Activated CD8-positive, alpha-beta memory T cell treated with anti-CD3 and anti-CD28 coated beads, Interleukin-2, amount 10 ng/mL, durations not matched to agents 7 days and 5 days (primary cell): ENCODE measurements at regions not wholly inside any gene's neighbourhood (a gene's known extent, or its start where the extent isn't known, plus 50 kb on each side); places are given as distances from the start of the nearest gene placed in this dataset.

Experiments used
- ATAC-seq: fragments of 150-1000 bp; cut with Tn5 transposase; one replicate; pipeline ENCODE4 v1.10.0; 2021; ENCODE audit warnings: moderate library complexity
- CTCF ChIA-PET: fragments of 350-600 bp; sonication (Branson Sonifier 250); formaldehyde crosslinking; loops from one replicate; lab custom pipeline; 2021; ENCODE audit warnings: antibody characterized with exemption; lab: Charles Lee
- DNase-seq: peaks from one replicate; pipeline ENCODE4 v3.0.0-alpha.2; 2020
- H3K27ac Mint-ChIP-seq: one replicate; pipeline ENCODE4 v1.8.0; 2021; ENCODE audit warnings: mild to moderate bottlenecking, mixed read lengths
- H3K27me3 Mint-ChIP-seq: one replicate; pipeline ENCODE4 v1.8.0; 2021; ENCODE audit warnings: mixed read lengths
- H3K36me3 Mint-ChIP-seq: one replicate; pipeline ENCODE4 v1.8.0; 2021; ENCODE audit warnings: mild to moderate bottlenecking, mixed read lengths
- H3K4me1 Mint-ChIP-seq: one replicate; pipeline ENCODE4 v1.8.0; 2021; ENCODE audit warnings: mixed read lengths
- H3K4me3 Mint-ChIP-seq: one replicate; pipeline ENCODE4 v1.8.0; 2021; ENCODE audit warnings: mild to moderate bottlenecking, moderate library complexity, mixed read lengths
- H3K9me3 Mint-ChIP-seq: one replicate; pipeline ENCODE4 v1.8.0; 2022; ENCODE audit warnings: low read depth, mixed read lengths

DNA sequence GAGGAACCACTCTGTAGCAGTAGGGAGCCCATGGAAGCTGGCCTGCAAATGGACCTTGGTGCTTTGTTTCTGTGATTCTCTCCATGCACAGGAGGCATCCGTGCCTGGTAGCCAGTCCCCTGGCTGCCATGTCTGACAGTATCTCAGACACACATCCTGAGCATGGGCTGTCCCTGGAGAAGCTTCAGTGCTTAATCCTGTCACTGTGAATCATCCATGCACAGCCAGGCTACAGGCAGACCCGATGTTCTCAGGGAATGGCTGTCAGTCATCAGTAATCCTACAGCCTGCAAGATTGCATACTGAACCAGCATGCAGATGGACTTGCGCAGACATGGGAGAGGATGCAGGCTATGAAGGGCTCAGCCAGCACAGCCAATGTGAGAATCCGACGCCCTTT is 606.3 kb upstream of the PLXNA2 start:
- ATAC-seq, result no peak
- CTCF ChIA-PET, result no interaction called here

DNA sequence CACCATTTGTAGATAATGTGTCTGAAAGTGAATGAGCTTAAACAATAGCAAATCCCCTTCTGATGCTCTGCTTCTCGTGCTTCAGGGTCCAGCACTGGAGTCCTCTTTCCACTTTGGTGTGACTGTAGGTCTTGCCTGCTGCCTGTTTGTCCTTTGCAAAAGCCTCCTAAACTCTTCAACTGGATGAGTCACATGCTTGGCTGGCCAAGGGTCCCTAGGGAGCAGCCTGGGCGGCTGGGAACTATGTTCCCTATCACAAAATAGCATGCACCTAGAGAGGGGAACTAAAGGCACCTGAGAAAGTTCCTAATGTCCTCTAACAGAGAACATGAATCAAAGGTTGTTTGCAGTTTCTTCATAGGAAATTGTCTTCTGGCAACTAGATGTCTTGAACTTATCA is 607.2 kb upstream of the PLXNA2 start:
- H3K9me3 Mint-ChIP-seq, result no peaks in the 10 kb centered on the region
- no peaks in the 10 kb centered on the region for H3K27me3 Mint-ChIP-seq
- DNase-seq, result no peak
- H3K36me3 Mint-ChIP-seq, result no peaks in the 10 kb centered on the region
- CTCF ChIA-PET, result no interaction called here
- no peak overlapping the region for H3K4me3 Mint-ChIP-seq
- no peak for ATAC-seq
- no peak overlapping the region for H3K27ac Mint-ChIP-seq
- no peaks in the 10 kb centered on the region for H3K4me1 Mint-ChIP-seq

More for the DNA sequence above, 606.3 kb upstream of the PLXNA2 start:
- Mint-ChIP-seq H3K9me3 (no peaks in the 10 kb centered on the region), H3K4me3 (no peak overlapping the region), H3K27ac (no peak overlapping the region), H3K4me1 (no peaks in the 10 kb centered on the region), H3K36me3 (no peaks in the 10 kb centered on the region), H3K27me3 (no peaks in the 10 kb centered on the region)
- no peak for DNase-seq

DNA sequence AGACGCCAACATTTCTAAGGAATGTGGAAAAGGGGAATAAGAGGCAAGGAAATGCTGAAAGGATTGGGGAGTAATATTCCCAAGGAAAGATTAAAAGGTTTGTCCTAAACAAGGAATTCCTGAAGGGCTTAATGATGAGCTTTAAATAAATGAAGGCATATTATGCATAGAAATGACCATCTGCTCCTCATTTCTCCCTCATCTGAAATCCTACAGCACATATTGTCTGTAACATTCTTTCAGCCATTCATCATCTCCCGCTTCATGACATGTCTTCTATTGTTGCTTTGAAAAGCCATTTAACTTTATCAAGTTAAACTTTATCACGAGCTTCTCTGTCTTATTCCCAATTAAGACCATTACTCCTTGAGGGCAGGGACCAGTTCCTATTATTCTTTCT is 608.7 kb upstream of the PLXNA2 start:
- no peak for DNase-seq
- Mint-ChIP-seq H3K36me3 (no peaks in the 10 kb centered on the region), H3K27me3 (no peaks in the 10 kb centered on the region), H3K4me3 (no peak overlapping the region), H3K4me1 (no peaks in the 10 kb centered on the region), H3K27ac (no peak overlapping the region), H3K9me3 (no peaks in the 10 kb centered on the region)
- CTCF ChIA-PET, result no interaction called here
- ATAC-seq, result no peak

DNA sequence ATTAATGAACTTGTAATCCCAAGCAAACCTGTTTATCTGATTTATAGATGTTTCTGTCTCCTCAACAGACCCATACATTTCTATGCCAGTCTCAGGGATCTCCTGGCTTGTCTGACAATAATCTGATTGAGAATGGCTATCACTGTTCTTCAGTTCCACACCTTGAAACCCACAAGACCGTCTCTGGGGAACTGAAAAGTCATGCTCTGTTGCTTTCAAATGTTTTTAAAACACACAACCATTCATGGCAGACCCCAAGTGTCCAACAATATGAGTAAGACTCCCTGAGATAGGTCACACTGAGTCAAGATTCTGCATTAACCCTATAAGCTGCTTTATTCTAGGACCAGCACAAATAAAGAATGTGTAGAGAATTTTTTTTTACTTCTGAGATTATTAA is 611.2 kb upstream of the PLXNA2 start:
- no peaks in the 10 kb centered on the region for H3K4me1 Mint-ChIP-seq
- H3K27ac Mint-ChIP-seq, result no peak overlapping the region
- no peak overlapping the region for H3K4me3 Mint-ChIP-seq
- H3K36me3 Mint-ChIP-seq, result no peaks in the 10 kb centered on the region
- ATAC-seq, result no peak
- no peaks in the 10 kb centered on the region for H3K27me3 Mint-ChIP-seq
- DNase-seq, result no peak
- CTCF ChIA-PET, result no interaction called here
- no peaks in the 10 kb centered on the region for H3K9me3 Mint-ChIP-seq

DNA sequence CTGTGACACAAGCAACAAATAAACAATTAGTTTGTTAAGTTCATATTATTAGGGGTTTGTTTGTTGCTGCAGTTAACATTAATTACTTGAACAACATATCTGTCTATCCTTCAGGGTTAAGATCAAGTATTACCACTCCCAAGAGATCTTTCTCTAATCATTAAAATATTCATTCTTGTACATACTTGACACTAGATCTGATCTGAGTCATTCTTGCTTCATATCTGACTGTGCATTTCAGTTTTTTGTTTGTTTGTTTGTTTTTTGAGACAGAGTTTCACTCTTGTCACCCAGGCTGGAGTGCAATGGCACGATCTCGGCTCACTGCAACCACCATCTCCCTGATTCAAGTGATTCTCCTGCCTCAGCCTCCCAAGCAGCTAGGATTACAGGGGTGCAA is 613.3 kb upstream of the PLXNA2 start:
- Mint-ChIP-seq H3K4me3 (no peak overlapping the region), H3K27ac (no peak overlapping the region), H3K9me3 (no peaks in the 10 kb centered on the region), H3K27me3 (peaks cover 6% of the 10 kb centered on the region), H3K36me3 (no peaks in the 10 kb centered on the region), H3K4me1 (no peaks in the 10 kb centered on the region)
- DNase-seq, result no peak
- no peak for ATAC-seq
- CTCF ChIA-PET, result no interaction called here

DNA sequence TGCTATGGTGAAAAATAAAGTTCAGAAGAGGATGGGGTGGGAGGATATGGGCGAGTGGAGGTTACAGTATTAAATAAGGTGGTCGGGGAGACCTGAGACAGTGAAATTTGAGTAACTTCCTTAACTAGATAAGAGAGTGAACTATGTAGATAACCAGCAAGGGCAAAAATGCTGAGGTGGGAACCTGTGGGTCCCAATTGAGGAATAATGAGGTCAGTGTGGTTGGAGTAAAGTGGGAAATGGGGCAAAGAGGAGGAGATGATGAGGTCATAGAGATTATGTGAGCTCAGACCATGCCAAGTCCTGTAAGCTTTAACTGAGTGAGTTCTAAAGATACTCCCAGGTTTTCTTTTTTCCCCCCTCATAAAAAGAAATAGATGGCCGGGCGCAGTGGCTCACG is 614.6 kb upstream of the PLXNA2 start:
- Mint-ChIP-seq H3K27ac (no peak overlapping the region), H3K4me3 (no peak overlapping the region), H3K36me3 (no peaks in the 10 kb centered on the region), H3K4me1 (no peaks in the 10 kb centered on the region), H3K27me3 (peaks cover 6% of the 10 kb centered on the region), H3K9me3 (no peaks in the 10 kb centered on the region)
- no peak for DNase-seq
- no peak for ATAC-seq
- CTCF ChIA-PET, result no interaction called here

DNA sequence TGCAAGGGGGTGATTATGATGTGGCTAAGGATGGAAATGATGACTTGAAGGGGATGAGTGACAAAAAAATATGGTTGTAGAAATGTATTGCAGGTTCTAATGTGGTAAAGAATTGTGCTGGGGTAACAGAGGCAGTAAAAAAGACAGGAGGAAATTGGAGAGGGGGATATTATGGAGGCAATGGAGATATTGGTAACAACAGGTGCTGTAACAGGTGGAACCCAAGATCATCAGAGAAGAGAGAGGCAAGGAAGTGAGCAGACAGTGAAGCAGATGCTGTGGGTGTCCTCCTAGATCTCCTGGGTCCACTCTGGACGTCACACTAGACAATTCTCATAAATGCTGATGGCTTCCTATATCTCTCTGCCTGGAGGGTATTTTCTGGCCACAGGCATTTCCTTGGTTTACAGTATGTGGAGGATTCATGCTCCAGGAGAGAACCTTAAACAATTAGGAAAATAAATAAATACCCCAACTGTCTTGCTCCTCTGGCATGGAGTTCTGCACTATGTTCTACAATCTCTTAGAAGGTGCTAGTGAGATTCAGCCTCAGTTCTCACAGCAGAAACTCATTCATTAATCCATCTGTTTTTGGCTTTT is 620.3 kb upstream of the PLXNA2 start:
- Mint-ChIP-seq H3K27me3 (peaks cover 6% of the 10 kb centered on the region), H3K4me1 (no peaks in the 10 kb centered on the region), H3K4me3 (no peak overlapping the region), H3K9me3 (no peaks in the 10 kb centered on the region), H3K36me3 (no peaks in the 10 kb centered on the region), H3K27ac (no peak overlapping the region)
- no peak for ATAC-seq
- no peak for DNase-seq
- CTCF ChIA-PET, result no interaction called here

DNA sequence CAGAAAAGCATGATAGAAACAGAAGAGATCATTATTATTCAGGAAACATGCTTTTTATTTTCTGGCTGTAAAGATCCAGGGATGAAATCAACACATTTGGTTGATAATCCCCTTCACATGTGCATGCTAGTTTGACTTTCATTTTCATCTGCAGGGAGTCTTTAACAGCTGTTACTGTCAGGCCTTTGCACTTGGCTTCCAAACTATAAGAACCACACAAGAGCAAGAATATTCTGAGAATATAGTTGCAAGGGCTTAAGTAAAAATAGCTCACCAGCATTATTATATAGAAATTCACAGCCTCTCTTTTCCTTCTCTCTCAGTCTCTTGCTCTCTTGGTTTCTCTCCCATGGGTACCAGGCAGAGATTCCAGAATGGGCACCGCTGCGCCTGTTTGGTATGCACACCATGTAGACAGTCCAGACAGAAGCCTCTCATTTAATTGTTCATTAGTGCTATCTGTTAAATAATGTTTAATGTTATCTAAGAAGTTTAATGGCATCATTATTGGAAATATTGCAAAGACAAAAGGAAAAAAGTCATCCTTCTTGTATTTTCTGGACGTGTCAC is 622.3 kb upstream of the PLXNA2 start:
- H3K27ac Mint-ChIP-seq, result no peak overlapping the region
- CTCF ChIA-PET, result no interaction called here

DNA sequence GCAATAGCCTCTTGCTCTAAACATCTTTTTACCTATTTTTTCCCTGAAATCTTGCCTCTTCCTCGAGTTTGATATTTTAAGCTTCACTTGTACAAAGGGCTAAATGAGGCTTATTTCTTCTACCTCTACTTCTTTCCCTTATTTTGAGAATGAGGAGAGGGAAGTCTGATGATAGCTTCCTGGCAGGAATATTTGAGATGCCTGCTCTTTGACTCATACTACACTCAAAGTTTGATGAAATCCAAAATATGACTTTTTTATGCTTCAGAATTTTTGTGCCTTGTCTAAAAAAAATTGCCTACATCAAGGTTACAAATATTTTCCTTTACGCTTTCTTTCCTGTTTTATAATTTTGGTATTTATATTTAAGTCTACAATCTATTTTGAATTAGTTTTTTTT is 624.4 kb upstream of the PLXNA2 start:
- no peak overlapping the region for H3K27ac Mint-ChIP-seq
- no peak for DNase-seq
- CTCF ChIA-PET, result interaction anchor here (0.7 kb wide), 1 partner anchor 240 kb away, joined by 3 read pairs; no protein-coding TSS in a partner anchor

More for the DNA sequence above, 622.3 kb upstream of the PLXNA2 start:
- H3K4me3 Mint-ChIP-seq, result no peak overlapping the region
- H3K27me3 Mint-ChIP-seq, result no peaks in the 10 kb centered on the region
- no peaks in the 10 kb centered on the region for H3K9me3 Mint-ChIP-seq
- DNase-seq (no peak), ATAC-seq (no peak)
- no peaks in the 10 kb centered on the region for H3K36me3 Mint-ChIP-seq
- no peaks in the 10 kb centered on the region for H3K4me1 Mint-ChIP-seq

DNA sequence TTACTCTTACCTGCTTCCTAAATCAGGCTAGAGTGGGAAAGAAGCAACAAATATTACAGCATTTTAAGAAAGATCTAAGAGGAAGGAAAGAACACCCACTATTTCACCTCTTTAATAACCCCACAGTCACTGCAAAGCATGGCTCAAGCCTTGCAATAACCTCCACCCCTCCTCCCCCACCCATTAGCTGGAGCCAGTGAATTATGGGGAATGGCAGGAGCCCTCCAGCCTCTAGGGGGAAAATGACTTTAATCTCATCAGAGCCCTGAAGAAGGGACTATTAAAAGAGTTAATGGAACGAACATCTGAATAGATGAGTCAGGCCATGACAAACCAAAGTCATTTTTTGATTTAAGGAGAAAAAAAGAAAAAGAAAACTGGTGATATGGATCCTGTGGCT is 630.7 kb upstream of the PLXNA2 start:
- CTCF ChIA-PET, result no interaction called here
- H3K27ac Mint-ChIP-seq, result no peak overlapping the region
- no peak overlapping the region for H3K4me3 Mint-ChIP-seq
- no peaks in the 10 kb centered on the region for H3K36me3 Mint-ChIP-seq
- H3K9me3 Mint-ChIP-seq, result peaks cover 2% of the 10 kb centered on the region
- no peaks in the 10 kb centered on the region for H3K27me3 Mint-ChIP-seq
- H3K4me1 Mint-ChIP-seq, result no peaks in the 10 kb centered on the region
- ATAC-seq, result no peak
- no peak for DNase-seq

More for the DNA sequence above, 624.4 kb upstream of the PLXNA2 start:
- Mint-ChIP-seq H3K27me3 (no peaks in the 10 kb centered on the region), H3K4me1 (no peaks in the 10 kb centered on the region), H3K4me3 (no peak overlapping the region), H3K36me3 (no peaks in the 10 kb centered on the region), H3K9me3 (no peaks in the 10 kb centered on the region)
- ATAC-seq, result no peak

DNA sequence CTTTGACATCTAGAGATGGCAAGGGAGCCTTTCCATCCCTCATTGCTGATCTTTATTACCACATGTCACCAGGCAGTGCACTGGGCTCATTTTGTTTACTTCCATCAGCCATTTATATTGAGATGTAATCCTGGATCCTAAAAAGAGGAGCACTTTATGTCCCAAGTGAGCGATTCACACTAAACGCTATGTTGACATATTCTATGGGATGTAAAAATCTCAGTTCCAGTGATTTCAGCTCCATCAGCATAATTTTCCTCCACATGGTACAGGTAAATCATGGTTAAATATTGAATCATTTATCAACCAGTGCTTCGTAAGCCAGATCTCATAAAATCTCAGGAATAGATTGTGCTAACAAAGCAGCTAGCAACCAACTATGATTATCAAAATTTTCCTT is 634.8 kb upstream of the PLXNA2 start:
- Mint-ChIP-seq H3K9me3 (peaks cover 2% of the 10 kb centered on the region), H3K27ac (no peak overlapping the region), H3K4me1 (no peaks in the 10 kb centered on the region), H3K4me3 (no peak overlapping the region), H3K36me3 (no peaks in the 10 kb centered on the region), H3K27me3 (no peaks in the 10 kb centered on the region)
- DNase-seq (no peak), ATAC-seq (no peak)
- CTCF ChIA-PET, result no interaction called here

DNA sequence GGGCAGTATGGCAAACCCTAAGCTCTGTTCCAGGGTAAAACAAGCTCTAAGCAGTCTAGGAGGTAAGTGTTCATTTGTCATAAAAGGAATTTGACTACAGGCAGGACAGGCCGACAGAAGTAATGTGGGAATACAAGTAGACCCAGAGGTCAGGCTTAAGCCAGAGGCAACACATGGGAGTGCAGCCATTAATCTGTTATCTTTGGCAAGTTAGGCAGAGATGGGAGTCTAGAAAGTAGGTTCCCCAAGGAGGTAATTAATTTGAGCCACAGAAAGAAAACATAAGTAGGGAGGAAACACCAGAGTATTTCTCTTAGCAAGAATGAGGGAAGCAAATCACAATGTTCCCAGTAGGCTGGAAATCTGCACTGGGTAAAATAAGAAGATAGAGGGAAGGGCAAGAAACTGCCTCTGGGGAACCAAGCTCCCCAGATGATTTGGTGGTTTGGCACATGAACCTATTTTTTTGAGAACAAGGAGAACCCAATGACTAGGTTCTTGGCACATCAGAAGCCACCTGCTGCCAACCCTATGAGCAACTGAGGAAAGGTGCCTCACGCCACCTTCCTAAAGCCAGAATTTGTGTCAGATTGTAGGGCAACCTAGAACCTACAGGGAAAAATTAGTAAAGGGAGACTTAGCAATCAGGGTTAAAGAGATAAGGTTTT is 636.4 kb upstream of the PLXNA2 start:
- H3K27me3 Mint-ChIP-seq, result no peaks in the 10 kb centered on the region
- ATAC-seq (no peak), DNase-seq (no peak)
- H3K4me3 Mint-ChIP-seq, result no peak overlapping the region
- H3K9me3 Mint-ChIP-seq, result peaks cover 1% of the 10 kb centered on the region
- H3K27ac Mint-ChIP-seq, result no peak overlapping the region
- H3K36me3 Mint-ChIP-seq, result no peaks in the 10 kb centered on the region
- no peaks in the 10 kb centered on the region for H3K4me1 Mint-ChIP-seq
- CTCF ChIA-PET, result no interaction called here

DNA sequence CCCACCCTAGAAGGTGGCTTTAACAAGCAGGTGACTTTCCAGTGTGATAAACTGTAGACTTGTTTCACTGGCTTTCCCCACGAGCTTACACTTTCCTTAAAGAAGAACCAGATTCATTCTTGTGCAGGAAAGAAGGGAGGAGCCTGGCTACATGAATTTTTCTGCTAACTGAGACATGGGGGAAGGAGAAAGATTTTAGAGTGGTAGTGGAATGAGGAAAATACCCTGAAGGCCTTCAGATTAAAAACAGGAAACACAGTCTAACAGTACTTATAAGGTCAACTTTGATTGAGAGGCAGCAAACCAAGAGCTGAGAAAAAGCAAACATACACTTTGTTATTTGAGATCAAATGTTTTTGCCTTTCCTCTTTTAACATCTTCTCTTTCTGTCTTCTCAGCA is 640.9 kb upstream of the PLXNA2 start:
- H3K27ac Mint-ChIP-seq, result no peak overlapping the region

DNA sequence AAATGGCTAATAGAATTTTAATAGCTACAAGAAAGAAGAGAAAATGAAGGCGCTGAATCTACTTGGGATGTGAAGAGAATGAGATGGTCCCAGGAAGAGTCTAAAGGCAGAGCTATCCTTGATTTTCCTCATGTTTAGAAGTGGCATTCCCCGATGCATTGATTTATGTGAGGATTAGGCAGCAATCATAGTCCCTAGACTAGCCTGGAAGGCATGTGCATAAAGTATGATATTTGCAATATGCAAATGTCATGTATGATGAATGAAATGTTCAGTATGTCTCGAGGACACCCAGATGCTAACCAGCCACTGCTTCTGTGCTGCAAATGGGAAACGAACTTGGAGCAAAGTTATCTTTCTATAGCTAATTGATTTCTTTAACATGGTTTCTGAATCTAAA is 641.5 kb upstream of the PLXNA2 start:
- CTCF ChIA-PET, result no interaction called here
- H3K4me3 Mint-ChIP-seq, result no peak overlapping the region
- no peaks in the 10 kb centered on the region for H3K4me1 Mint-ChIP-seq
- H3K27ac Mint-ChIP-seq, result no peak overlapping the region
- no peaks in the 10 kb centered on the region for H3K36me3 Mint-ChIP-seq
- no peak for DNase-seq
- H3K9me3 Mint-ChIP-seq, result no peaks in the 10 kb centered on the region
- no peak for ATAC-seq
- no peaks in the 10 kb centered on the region for H3K27me3 Mint-ChIP-seq

More for the DNA sequence above, 640.9 kb upstream of the PLXNA2 start:
- Mint-ChIP-seq H3K9me3 (no peaks in the 10 kb centered on the region), H3K36me3 (no peaks in the 10 kb centered on the region), H3K4me3 (no peak overlapping the region), H3K27me3 (no peaks in the 10 kb centered on the region), H3K4me1 (no peaks in the 10 kb centered on the region)
- no peak for DNase-seq
- ATAC-seq, result no peak
- CTCF ChIA-PET, result interaction anchor here (1.1 kb wide), 1 partner anchor 8 kb away, joined by 3 read pairs; no protein-coding TSS in a partner anchor
